Central memory CD8-positive, alpha-beta T cell (primary cell): ENCODE measurements at regions not wholly inside any gene's neighbourhood (a gene's known extent, or its start where the extent isn't known, plus 50 kb on each side); places are given as distances from the start of the nearest gene placed in this dataset.

Experiments
- ATAC-seq: fragments of 150-1000 bp; cut with Tn5 transposase; replicated peaks from 2 replicates; pipeline ENCODE4 v1.10.0; 2022; ENCODE audit warnings: mild to moderate bottlenecking, moderate FRiP score, moderate number of reproducible peaks; ENCODE audit not compliant: poor library complexity, severe bottlenecking; ENCODE audit errors: extremely low read depth
- DNase-seq, 2 donors: peaks; one replicate each; pipeline ENCODE4 v3.0.0; 2021; ENCODE audit warnings: low spot score in 2 of 2
- H3K27ac Mint-ChIP-seq: one replicate; pipeline ENCODE4 v1.8.0; 2022; ENCODE audit warnings: low read depth, mild to moderate bottlenecking, moderate library complexity, mixed read lengths
- H3K27me3 Mint-ChIP-seq: one replicate; pipeline ENCODE4 v1.8.0; 2022; ENCODE audit warnings: mixed read lengths
- H3K36me3 Mint-ChIP-seq: one replicate; pipeline ENCODE4 v1.8.0; 2022; ENCODE audit warnings: mild to moderate bottlenecking, moderate library complexity, mixed read lengths; ENCODE audit not compliant: insufficient read depth
- H3K4me1 Mint-ChIP-seq: one replicate; pipeline ENCODE4 v1.8.0; 2022; ENCODE audit warnings: mixed read lengths
- H3K4me3 Mint-ChIP-seq: one replicate; pipeline ENCODE4 v1.8.0; 2022; ENCODE audit warnings: mild to moderate bottlenecking, moderate library complexity, mixed read lengths
- H3K9me3 Mint-ChIP-seq: one replicate; pipeline ENCODE4 v1.8.0; 2022; ENCODE audit warnings: mixed read lengths

DNA sequence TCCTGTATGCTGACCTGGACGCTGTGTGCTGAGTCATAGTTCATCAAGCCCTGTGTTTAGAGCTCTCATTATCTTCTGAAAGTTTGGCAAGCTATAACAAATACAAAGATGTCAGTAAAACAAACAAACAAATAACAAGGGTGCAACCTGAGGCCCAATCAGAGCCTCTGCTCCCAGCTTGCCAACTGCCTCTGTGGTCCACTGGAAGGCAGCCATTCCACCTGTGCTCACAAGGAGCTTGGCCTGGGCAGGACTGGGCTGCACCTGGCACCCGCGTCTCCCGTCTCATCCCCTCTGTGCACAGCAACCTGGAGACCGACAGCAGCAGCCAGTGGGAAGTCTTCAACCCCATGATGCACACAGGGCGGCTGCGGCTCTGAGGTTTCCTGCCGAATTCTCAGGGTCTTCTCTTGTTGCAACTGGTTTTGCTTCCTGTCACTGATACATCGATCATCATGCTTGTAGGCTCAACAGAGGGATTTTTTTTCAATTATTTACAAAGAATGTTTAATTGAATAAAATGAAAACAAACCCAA is 97.8 kb downstream of the TMEM18 start:
- no peak overlapping the region for H3K4me3 Mint-ChIP-seq
- peaks cover 14% of the 10 kb centered on the region for H3K27me3 Mint-ChIP-seq
- no peaks in the 10 kb centered on the region for H3K36me3 Mint-ChIP-seq
- no peak overlapping the region for H3K27ac Mint-ChIP-seq
- ATAC-seq (no peak), DNase-seq (no peak)
- H3K9me3 Mint-ChIP-seq = peaks cover 5% of the 10 kb centered on the region
- no peaks in the 10 kb centered on the region for H3K4me1 Mint-ChIP-seq

DNA sequence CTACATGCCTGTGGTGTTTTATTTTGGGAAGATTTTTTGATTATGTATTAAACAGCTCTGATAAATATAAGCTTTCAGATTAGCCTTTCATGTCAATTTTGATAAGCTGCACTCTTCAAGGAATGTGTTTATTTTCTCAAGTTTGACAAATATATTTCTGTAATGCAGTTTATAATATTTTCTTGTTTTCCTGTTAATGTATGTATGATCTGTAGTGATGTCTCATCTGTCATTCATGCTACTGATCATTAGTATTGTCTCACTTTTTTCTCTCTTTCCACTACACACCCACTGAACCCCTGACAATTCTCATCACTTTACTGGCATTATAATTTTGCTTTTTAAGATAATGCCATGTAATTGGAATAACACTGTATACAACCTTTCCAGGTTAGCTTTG is 100.9 kb downstream of the TMEM18 start:
- Mint-ChIP-seq H3K4me1 (no peaks in the 10 kb centered on the region), H3K27ac (no peak overlapping the region), H3K4me3 (no peak overlapping the region), H3K9me3 (peaks cover 10% of the 10 kb centered on the region), H3K36me3 (no peaks in the 10 kb centered on the region), H3K27me3 (peaks cover 39% of the 10 kb centered on the region)
- ATAC-seq = no peak
- no peak for DNase-seq

DNA sequence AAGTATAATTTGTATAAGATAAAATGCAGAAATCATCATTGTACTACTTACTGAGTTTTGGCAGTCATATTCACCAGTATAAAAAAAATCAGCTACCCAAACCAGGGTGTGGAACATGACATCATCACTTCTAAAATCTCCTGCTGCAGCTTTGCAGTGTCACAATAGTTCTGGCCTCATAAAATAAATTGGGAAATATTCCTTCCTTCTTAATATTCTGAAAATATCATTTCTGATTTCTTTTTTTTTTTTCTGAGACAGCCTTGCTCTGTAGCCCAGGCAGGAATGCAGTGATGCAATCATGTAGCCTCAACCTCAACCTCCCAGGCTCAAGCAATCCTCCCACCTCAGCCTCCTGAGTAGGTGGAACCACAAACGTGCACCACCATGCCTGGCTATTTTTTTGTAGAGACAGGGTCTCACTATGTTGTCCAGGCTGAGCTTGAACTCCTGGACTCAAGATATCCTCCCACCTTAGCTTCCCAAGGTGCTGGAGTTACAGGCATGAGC is 101.4 kb downstream of the TMEM18 start:
- Mint-ChIP-seq H3K9me3 (peaks cover 10% of the 10 kb centered on the region), H3K27me3 (peaks cover 43% of the 10 kb centered on the region)

GRCh38 chr2:575030-575726 is 102.0 kb downstream of the TMEM18 start:
- peaks cover 43% of the 10 kb centered on the region for H3K27me3 Mint-ChIP-seq
- H3K4me1 Mint-ChIP-seq = no peaks in the 10 kb centered on the region
- peaks cover 10% of the 10 kb centered on the region for H3K9me3 Mint-ChIP-seq
- DNase-seq (no peak), ATAC-seq (no peak)
- no peak overlapping the region for H3K27ac Mint-ChIP-seq
- no peaks in the 10 kb centered on the region for H3K36me3 Mint-ChIP-seq
- H3K4me3 Mint-ChIP-seq = no peak overlapping the region

More for the DNA sequence above, 101.4 kb downstream of the TMEM18 start:
- no peaks in the 10 kb centered on the region for H3K36me3 Mint-ChIP-seq
- H3K4me1 Mint-ChIP-seq = no peaks in the 10 kb centered on the region
- no peak for DNase-seq
- no peak for ATAC-seq
- no peak overlapping the region for H3K27ac Mint-ChIP-seq
- no peak overlapping the region for H3K4me3 Mint-ChIP-seq

GRCh38 chr2:573805-574392 is 103.3 kb downstream of the TMEM18 start:
- no peaks in the 10 kb centered on the region for H3K4me1 Mint-ChIP-seq
- H3K27me3 Mint-ChIP-seq = peaks cover 47% of the 10 kb centered on the region
- no peak for ATAC-seq
- no peak for DNase-seq
- H3K27ac Mint-ChIP-seq = no peak overlapping the region
- no peak overlapping the region for H3K4me3 Mint-ChIP-seq
- peaks cover 10% of the 10 kb centered on the region for H3K9me3 Mint-ChIP-seq
- no peaks in the 10 kb centered on the region for H3K36me3 Mint-ChIP-seq

DNA sequence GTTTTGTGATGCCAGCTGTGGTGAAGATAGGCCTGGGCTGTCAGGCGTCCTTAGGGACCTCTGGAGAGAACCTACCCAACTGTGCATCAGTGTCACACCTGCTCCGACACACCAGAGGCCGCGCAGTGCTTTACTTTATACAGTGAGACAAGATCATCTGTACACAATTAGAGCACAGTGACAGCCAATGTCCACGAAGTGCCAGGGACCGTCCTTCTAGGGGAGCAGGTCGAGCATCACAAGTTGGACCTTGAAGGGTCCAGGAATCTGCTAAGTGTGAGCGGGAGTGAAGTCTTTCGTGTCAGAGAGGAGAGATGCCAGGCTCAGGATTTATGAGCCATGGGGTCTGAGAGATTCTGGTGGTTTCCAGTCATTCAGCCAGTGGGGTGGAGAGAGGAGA is 104.2 kb downstream of the TMEM18 start:
- ATAC-seq = no peak
- H3K27me3 Mint-ChIP-seq = peaks cover 55% of the 10 kb centered on the region

DNA sequence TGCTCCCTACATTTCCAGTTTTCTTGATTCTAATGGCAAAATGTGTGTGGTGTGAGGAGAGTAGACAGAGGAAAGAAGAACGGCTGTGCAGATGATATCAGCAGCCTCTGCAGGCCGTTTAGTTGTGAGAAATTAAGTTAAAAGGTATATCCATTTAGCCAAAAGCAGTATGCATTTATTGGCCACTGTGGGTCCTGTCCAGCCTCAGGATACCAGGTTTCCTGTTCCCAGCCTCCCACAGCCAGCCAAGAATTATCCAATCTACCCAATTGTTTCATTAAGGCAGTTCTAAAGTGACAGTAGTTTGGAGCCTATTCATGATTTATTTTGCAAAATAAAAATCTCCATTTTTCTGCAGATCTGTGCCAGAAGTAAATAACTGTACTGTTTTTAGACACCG is 107.5 kb downstream of the TMEM18 start:
- Mint-ChIP-seq H3K9me3 (peaks cover 5% of the 10 kb centered on the region), H3K4me3 (no peak overlapping the region), H3K27ac (no peak overlapping the region), H3K4me1 (no peaks in the 10 kb centered on the region), H3K27me3 (peaks cover 89% of the 10 kb centered on the region), H3K36me3 (no peaks in the 10 kb centered on the region)
- ATAC-seq (no peak), DNase-seq (no peak)

More for the DNA sequence above, 104.2 kb downstream of the TMEM18 start:
- Mint-ChIP-seq H3K36me3 (no peaks in the 10 kb centered on the region), H3K9me3 (peaks cover 7% of the 10 kb centered on the region), H3K4me3 (no peak overlapping the region), H3K4me1 (no peaks in the 10 kb centered on the region), H3K27ac (no peak overlapping the region)
- DNase-seq = no peak

DNA sequence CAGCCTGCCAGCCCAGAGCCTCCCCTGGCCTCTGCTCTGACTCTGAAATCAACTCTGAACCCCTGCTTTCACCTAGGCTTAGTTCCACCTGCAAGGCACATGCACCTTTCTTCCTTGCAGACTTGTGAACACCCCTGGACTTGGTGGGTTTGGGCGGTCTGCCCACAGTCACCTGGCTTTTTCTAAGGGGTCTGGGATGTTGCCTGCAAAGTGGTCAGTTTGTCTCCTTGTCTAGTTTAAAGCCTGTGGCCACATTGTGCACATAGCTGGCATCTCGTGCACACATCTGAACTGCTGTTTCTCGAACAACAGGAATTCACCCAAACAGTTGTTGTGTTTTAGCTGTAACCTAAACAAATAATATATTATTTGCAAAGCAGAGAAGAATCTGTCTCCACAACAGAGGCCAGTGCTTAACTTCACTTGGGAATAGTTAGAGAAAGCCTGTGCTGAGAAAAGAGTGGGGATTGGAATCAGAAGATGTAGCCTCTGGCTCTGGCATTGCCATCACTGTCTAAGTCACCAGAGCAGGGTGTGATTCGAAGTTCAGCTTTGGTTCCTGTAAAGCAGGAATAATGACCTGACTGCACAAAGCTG is 108.5 kb downstream of the TMEM18 start:
- Mint-ChIP-seq H3K4me3 (no peak overlapping the region), H3K9me3 (peaks cover 5% of the 10 kb centered on the region), H3K27me3 (peaks cover 98% of the 10 kb centered on the region), H3K36me3 (no peaks in the 10 kb centered on the region), H3K4me1 (no peaks in the 10 kb centered on the region), H3K27ac (no peak overlapping the region)
- DNase-seq (no peak), ATAC-seq (no peak)

GRCh38 chr2:567865-568638 is 109.2 kb downstream of the TMEM18 start:
- no peak for DNase-seq
- Mint-ChIP-seq H3K4me1 (no peaks in the 10 kb centered on the region), H3K4me3 (no peak overlapping the region), H3K27me3 (peaks cover 99% of the 10 kb centered on the region), H3K27ac (no peak overlapping the region), H3K36me3 (no peaks in the 10 kb centered on the region), H3K9me3 (peaks cover 5% of the 10 kb centered on the region)
- ATAC-seq = no peak

DNA sequence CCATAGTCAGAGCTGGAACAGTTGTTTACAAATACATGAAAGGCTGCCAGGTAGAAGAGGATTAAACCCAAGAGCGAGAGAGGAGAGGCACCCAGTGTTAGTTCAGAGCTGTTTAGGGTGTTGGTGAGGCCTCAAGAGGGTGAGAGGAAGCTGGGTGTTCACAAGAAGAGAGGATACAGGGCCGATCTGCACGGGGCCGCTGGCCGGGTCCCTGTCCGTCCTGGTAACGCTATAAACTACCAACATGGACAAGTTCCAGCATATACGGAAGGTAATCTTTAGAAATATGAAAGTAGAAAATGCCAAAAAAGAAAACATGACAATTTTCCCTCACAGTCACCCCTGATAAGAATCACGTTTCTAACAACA is 109.7 kb downstream of the TMEM18 start:
- no peak for ATAC-seq
- DNase-seq = no peak
- H3K36me3 Mint-ChIP-seq = no peaks in the 10 kb centered on the region
- no peak overlapping the region for H3K27ac Mint-ChIP-seq
- no peaks in the 10 kb centered on the region for H3K4me1 Mint-ChIP-seq
- H3K4me3 Mint-ChIP-seq = no peak overlapping the region
- H3K27me3 Mint-ChIP-seq = peaks cover 93% of the 10 kb centered on the region
- H3K9me3 Mint-ChIP-seq = peaks cover 5% of the 10 kb centered on the region

DNA sequence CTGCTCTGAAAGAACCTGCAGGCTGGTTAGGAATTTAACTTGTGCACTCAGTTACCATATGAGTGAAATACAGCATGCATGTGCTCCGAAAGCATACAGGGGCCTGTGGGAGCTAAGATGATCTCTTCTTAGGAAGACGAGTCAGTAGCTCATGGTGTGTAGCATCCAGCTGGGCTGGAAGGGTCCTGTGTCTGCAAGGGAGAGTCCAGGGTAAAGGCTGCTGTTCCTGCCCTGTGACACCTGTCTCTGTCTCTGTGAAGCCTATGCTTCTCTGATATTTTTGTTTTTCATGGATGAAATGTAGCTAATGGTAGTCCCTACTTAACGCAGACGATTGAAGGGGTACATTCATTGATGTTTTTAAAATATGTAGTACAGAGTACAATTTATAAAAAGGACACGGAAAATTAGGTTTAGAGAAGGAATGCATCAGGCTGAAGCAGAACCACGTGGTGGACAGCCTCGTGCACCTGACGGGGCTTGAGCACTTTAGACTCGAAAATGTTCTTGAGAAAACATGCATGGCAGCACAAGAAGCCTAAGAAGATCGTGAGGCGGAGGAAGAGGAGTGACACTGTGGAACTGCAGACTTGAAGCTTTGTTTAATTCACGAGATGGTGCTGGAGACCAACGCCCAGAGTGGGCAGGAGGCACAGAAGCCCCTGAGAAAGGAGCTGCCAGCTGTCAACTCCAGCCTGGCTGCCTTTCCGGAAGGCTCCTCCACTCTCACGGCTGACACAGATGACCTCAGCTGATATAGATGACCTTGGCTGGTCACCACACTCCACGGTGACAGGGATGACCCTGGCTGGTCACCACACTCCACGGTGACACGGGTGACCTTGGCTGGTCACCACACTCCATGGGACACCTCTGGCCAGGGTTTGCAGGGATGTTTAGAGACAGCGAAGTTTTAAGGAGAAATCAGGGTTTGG is 110.6 kb downstream of the TMEM18 start:
- no peak for DNase-seq
- H3K27ac Mint-ChIP-seq = no peak overlapping the region
- no peak for ATAC-seq
- no peaks in the 10 kb centered on the region for H3K9me3 Mint-ChIP-seq
- H3K36me3 Mint-ChIP-seq = no peaks in the 10 kb centered on the region
- peaks cover 91% of the 10 kb centered on the region for H3K27me3 Mint-ChIP-seq
- H3K4me3 Mint-ChIP-seq = no peak overlapping the region
- H3K4me1 Mint-ChIP-seq = no peaks in the 10 kb centered on the region
